HEK293 (cell line): ENCODE measurements at regions not wholly inside any gene's neighbourhood (a gene's known extent, or its start where the extent isn't known, plus 50 kb on each side); places are given as distances from the start of the nearest gene placed in this dataset.

Experiments used
- CTCF ChIA-PET: fragments of 350-600 bp; formaldehyde crosslinking; extraction: SDS; loops from one replicate; lab custom pipeline; 2021; ENCODE audit warnings: antibody characterized with exemption; lab: Yijun Ruan, JAX
- POLR2A ChIA-PET: fragments of 300-600 bp; formaldehyde crosslinking; extraction: SDS; loops from one replicate; lab custom pipeline; 2020; ENCODE audit warnings: antibody characterized with exemption, inconsistent platforms; lab: Yijun Ruan, JAX
- H3K27ac ChIP-seq: fragments of 200-500 bp; sonication (Bioruptor generic); 2 replicates; pipeline ENCODE4 v1.5.1; 2014; ENCODE audit warnings: low read depth, low read length, control low read depth, inconsistent platforms; ENCODE audit errors: extremely low read depth
- H3K36me3 ChIP-seq, 2 experiments: fragments of 200-500 bp in 1 of 2; sonication (Bioruptor generic) in 1 of 2; 1 replicate in 1 of 2; 2 replicates in 1 of 2; pipeline ENCODE4 v1.5.1; 2014 to 2017; ENCODE audit warnings: inconsistent platforms in 2 of 2, low read length in 2 of 2; ENCODE audit not compliant: control insufficient read depth in 2 of 2, insufficient read depth in 1 of 2
- H3K4me1 ChIP-seq: fragments of 200-500 bp; sonication (Bioruptor generic); 2 replicates; pipeline ENCODE4 v1.5.1; 2014; ENCODE audit warnings: mild to moderate bottlenecking, low read length, inconsistent platforms; ENCODE audit not compliant: control insufficient read depth, insufficient read depth
- H3K4me3 ChIP-seq: 2 replicates; pipeline ENCODE4 v1.5.1; 2011; ENCODE audit warnings: low read depth, mild to moderate bottlenecking, control low read depth, low read length, moderate library complexity
- H3K9me3 ChIP-seq: fragments of 200-500 bp; sonication (Bioruptor generic); 2 replicates; pipeline ENCODE4 v1.5.1; 2014; ENCODE audit warnings: low read depth, low read length, inconsistent platforms; ENCODE audit not compliant: control insufficient read depth, insufficient read depth
- KLF9 ChIP-seq: fragments of 450-650 bp; formaldehyde crosslinking; IDR thresholded peaks from 2 replicates; pipeline ENCODE4 v1.5.1; 2016; ENCODE audit warnings: missing biosample characterization, missing genetic modification characterization, low read depth
- MZF1 ChIP-seq: fragments of 450-650 bp; formaldehyde crosslinking; IDR thresholded peaks from 2 replicates; pipeline ENCODE4 v1.5.1; 2017; ENCODE audit warnings: missing biosample characterization, missing genetic modification characterization, borderline replicate concordance
- SP2 ChIP-seq: fragments of 450-650 bp; formaldehyde crosslinking; IDR thresholded peaks from 2 replicates; pipeline ENCODE4 v1.5.1; 2016; ENCODE audit warnings: missing biosample characterization, missing genetic modification characterization
- YY1 ChIP-seq: fragments of 450-650 bp; formaldehyde crosslinking; IDR thresholded peaks from 2 replicates; pipeline ENCODE4 v1.5.1; 2018; ENCODE audit warnings: missing biosample characterization, missing genetic modification characterization
- ZBTB7A ChIP-seq: fragments of 450-650 bp; formaldehyde crosslinking; IDR thresholded peaks from 2 replicates; pipeline ENCODE4 v1.5.1; 2016; ENCODE audit warnings: low read depth, missing biosample characterization, missing genetic modification characterization
- ZEB2 ChIP-seq: fragments of 450-650 bp; formaldehyde crosslinking; IDR thresholded peaks from 2 replicates; pipeline ENCODE4 v1.5.1; 2016; ENCODE audit warnings: missing biosample characterization, missing genetic modification characterization
- ZNF112 ChIP-seq: fragments of 450-650 bp; formaldehyde crosslinking; IDR thresholded peaks from 2 replicates; pipeline ENCODE4 v1.5.0; 2017; ENCODE audit warnings: missing biosample characterization, missing genetic modification characterization
- ZNF121 ChIP-seq: fragments of 450-650 bp; formaldehyde crosslinking; IDR thresholded peaks from 2 replicates; pipeline ENCODE4 v1.5.1; 2016; ENCODE audit warnings: missing biosample characterization, missing genetic modification characterization
- ZNF155 ChIP-seq: fragments of 450-650 bp; formaldehyde crosslinking; IDR thresholded peaks from 2 replicates; pipeline ENCODE4 v1.5.1; 2016; ENCODE audit warnings: missing biosample characterization, missing genetic modification characterization
- ZNF175 ChIP-seq: fragments of 450-650 bp; formaldehyde crosslinking; IDR thresholded peaks from 2 replicates; pipeline ENCODE4 v1.5.1; 2016; ENCODE audit warnings: missing biosample characterization, missing genetic modification characterization
- ZNF2 ChIP-seq: fragments of 450-650 bp; formaldehyde crosslinking; IDR thresholded peaks from 2 replicates; pipeline ENCODE4 v1.5.1; 2016; ENCODE audit warnings: missing biosample characterization, missing genetic modification characterization
- ZNF221 ChIP-seq: fragments of 450-650 bp; formaldehyde crosslinking; IDR thresholded peaks from 2 replicates; pipeline ENCODE4 v1.5.1; 2017; ENCODE audit warnings: missing biosample characterization, missing genetic modification characterization, borderline replicate concordance
- ZNF223 ChIP-seq: fragments of 450-650 bp; formaldehyde crosslinking; IDR thresholded peaks from 2 replicates; pipeline ENCODE4 v1.5.1; 2016; ENCODE audit warnings: missing biosample characterization, missing genetic modification characterization
- ZNF24 ChIP-seq: fragments of 450-650 bp; formaldehyde crosslinking; IDR thresholded peaks from 2 replicates; pipeline ENCODE4 v1.5.1; 2016; ENCODE audit warnings: missing biosample characterization, missing genetic modification characterization
- ZNF311 ChIP-seq: fragments of 450-650 bp; formaldehyde crosslinking; IDR thresholded peaks from 2 replicates; pipeline ENCODE4 v1.5.1; 2017; ENCODE audit warnings: missing biosample characterization, missing genetic modification characterization, borderline replicate concordance
- ZNF514 ChIP-seq: fragments of 450-650 bp; formaldehyde crosslinking; IDR thresholded peaks from 2 replicates; pipeline ENCODE4 v1.5.1; 2016; ENCODE audit warnings: missing biosample characterization, missing genetic modification characterization
- ZNF544 ChIP-seq: fragments of 450-650 bp; formaldehyde crosslinking; IDR thresholded peaks from 2 replicates; pipeline ENCODE4 v1.5.0; 2017; ENCODE audit warnings: missing biosample characterization, missing genetic modification characterization
- ZNF555 ChIP-seq: fragments of 450-650 bp; formaldehyde crosslinking; conservative IDR thresholded peaks from 2 replicates; pipeline ENCODE4 v1.5.1; 2017; ENCODE audit warnings: missing biosample characterization, mild to moderate bottlenecking, missing genetic modification characterization, inconsistent platforms
- ZNF596 ChIP-seq: fragments of 450-650 bp; IDR thresholded peaks from 2 replicates; pipeline ENCODE4 v1.5.0; 2018; ENCODE audit warnings: missing biosample characterization, mild to moderate bottlenecking, missing genetic modification characterization, moderate library complexity
- ZNF624 ChIP-seq: fragments of 450-650 bp; formaldehyde crosslinking; IDR thresholded peaks from 2 replicates; pipeline ENCODE4 v1.5.1; 2017; ENCODE audit warnings: missing biosample characterization, missing genetic modification characterization
- ZNF629 ChIP-seq: fragments of 450-650 bp; formaldehyde crosslinking; IDR thresholded peaks from 2 replicates; pipeline ENCODE4 v1.5.1; 2017; ENCODE audit warnings: missing biosample characterization, missing genetic modification characterization
- ZNF660 ChIP-seq: fragments of 450-650 bp; IDR thresholded peaks from 2 replicates; pipeline ENCODE4 v1.5.1; 2018; ENCODE audit warnings: missing biosample characterization, mild to moderate bottlenecking, missing genetic modification characterization
- TF ChIP-seq, protein P1 (sequence below): fragments of 450-650 bp; formaldehyde crosslinking; conservative IDR thresholded peaks from 2 replicates; pipeline ENCODE4 v1.5.1; 2016; ENCODE audit warnings: low read depth, missing biosample characterization, missing genetic modification characterization
- TF ChIP-seq, protein P2 (sequence below): fragments of 450-650 bp; formaldehyde crosslinking; IDR thresholded peaks from 2 replicates; pipeline ENCODE4 v1.5.1; 2016; ENCODE audit warnings: missing biosample characterization, missing genetic modification characterization
- TF ChIP-seq, protein P3 (sequence below): fragments of 450-650 bp; formaldehyde crosslinking; IDR thresholded peaks from 2 replicates; pipeline ENCODE4 v1.5.1; 2016; ENCODE audit warnings: missing biosample characterization, missing genetic modification characterization
- TF ChIP-seq, protein P4 (sequence below): fragments of 450-650 bp; formaldehyde crosslinking; IDR thresholded peaks from 2 replicates; pipeline ENCODE4 v1.5.1; 2016; ENCODE audit warnings: missing biosample characterization, missing genetic modification characterization

DNA sequence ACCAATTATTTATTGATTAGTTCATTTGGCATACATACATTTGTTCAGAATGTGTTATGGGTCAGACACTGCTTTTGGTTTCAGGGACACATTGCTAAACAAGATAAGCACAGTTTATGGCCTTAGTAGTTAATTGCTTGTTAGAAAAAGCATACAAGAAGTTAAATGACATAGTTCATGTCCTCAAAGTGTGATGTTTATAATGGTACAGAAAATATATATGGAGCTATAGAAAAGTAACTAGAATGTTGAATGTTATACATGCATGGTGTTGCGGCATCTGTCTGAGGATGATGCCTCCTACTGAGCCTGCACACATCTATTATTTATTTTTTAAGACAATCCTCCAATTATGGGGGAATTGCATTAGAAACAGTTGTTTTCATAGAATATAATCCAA is 1476.3 kb upstream of the PCDH7 start (continued):
- no peak for TF ChIP-seq ZNF624 (tag by site-specific recombination)
- no peak for TF ChIP-seq MZF1 (tag by site-specific recombination)
- no peak for TF ChIP-seq ZBTB7A (tag by site-specific recombination)
- TF ChIP-seq, all 188 proteins: peak for 0

DNA sequence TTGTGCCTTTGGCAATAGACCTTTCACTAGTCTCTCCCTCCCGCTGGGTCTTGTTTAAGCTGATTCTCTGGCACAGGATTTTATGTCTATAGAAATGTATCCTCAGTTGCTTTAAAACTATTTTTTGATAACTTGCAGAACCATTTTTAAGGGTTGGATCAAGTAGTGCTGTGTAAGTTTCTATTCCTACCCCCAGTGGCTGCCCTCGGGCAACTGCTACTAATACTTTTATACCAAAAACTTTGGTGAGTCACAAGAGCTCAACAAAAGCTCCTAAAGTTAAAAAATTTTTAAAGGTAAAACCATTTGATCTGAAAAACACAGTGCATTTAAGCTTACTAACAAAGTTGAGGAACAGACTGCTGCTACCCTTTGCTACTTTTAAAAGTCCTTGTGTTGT is 1460.6 kb upstream of the PCDH7 start:
- no peak overlapping the region for H3K4me3 ChIP-seq
- ChIA-PET CTCF (no interaction called here), POLR2A (no interaction called here)
- no peaks in the 10 kb centered on the region for H3K4me1 ChIP-seq
- H3K9me3 ChIP-seq, result no peaks in the 10 kb centered on the region
- no peaks in the 10 kb centered on the region for H3K36me3 ChIP-seq
- TF ChIP-seq ZNF223 (tag by site-specific recombination), result no peak
- no peak for TF ChIP-seq SP2 (tag by site-specific recombination)
- no peak for TF ChIP-seq ZNF24 (tag by site-specific recombination)
- no peak for TF ChIP-seq KLF9 (tag by site-specific recombination)
- TF ChIP-seq ZNF629 (tag by site-specific recombination), result no peak
- TF ChIP-seq ZNF311 (tag by site-specific recombination), result no peak
- no peak for TF ChIP-seq ZEB2
- no peak for TF ChIP-seq ZNF555 (tag by site-specific recombination)
- TF ChIP-seq, protein P1, sequence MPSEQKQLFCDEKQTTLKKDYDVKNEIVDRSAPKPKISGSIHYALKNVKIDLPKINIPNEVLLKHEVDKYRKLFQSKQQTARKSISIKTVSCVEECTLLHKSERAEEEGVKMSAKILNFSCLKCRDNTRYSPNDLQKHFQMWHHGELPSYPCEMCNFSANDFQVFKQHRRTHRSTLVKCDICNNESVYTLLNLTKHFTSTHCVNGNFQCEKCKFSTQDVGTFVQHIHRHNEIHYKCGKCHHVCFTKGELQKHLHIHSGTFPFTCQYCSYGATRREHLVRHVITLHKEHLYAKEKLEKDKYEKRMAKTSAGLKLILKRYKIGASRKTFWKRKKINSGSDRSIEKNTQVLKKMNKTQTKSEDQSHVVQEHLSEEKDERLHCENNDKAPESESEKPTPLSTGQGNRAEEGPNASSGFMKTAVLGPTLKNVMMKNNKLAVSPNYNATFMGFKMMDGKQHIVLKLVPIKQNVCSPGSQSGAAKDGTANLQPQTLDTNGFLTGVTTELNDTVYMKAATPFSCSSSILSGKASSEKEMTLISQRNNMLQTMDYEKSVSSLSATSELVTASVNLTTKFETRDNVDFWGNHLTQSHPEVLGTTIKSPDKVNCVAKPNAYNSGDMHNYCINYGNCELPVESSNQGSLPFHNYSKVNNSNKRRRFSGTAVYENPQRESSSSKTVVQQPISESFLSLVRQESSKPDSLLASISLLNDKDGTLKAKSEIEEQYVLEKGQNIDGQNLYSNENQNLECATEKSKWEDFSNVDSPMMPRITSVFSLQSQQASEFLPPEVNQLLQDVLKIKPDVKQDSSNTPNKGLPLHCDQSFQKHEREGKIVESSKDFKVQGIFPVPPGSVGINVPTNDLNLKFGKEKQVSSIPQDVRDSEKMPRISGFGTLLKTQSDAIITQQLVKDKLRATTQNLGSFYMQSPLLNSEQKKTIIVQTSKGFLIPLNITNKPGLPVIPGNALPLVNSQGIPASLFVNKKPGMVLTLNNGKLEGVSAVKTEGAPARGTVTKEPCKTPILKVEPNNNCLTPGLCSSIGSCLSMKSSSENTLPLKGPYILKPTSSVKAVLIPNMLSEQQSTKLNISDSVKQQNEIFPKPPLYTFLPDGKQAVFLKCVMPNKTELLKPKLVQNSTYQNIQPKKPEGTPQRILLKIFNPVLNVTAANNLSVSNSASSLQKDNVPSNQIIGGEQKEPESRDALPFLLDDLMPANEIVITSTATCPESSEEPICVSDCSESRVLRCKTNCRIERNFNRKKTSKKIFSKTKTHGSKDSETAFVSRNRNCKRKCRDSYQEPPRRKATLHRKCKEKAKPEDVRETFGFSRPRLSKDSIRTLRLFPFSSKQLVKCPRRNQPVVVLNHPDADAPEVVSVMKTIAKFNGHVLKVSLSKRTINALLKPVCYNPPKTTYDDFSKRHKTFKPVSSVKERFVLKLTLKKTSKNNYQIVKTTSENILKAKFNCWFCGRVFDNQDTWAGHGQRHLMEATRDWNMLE, result no peak
- TF ChIP-seq, protein P2, sequence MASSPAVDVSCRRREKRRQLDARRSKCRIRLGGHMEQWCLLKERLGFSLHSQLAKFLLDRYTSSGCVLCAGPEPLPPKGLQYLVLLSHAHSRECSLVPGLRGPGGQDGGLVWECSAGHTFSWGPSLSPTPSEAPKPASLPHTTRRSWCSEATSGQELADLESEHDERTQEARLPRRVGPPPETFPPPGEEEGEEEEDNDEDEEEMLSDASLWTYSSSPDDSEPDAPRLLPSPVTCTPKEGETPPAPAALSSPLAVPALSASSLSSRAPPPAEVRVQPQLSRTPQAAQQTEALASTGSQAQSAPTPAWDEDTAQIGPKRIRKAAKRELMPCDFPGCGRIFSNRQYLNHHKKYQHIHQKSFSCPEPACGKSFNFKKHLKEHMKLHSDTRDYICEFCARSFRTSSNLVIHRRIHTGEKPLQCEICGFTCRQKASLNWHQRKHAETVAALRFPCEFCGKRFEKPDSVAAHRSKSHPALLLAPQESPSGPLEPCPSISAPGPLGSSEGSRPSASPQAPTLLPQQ (tag by site-specific recombination), result no peak
- TF ChIP-seq ZNF624 (tag by site-specific recombination), result no peak
- TF ChIP-seq, protein P3, sequence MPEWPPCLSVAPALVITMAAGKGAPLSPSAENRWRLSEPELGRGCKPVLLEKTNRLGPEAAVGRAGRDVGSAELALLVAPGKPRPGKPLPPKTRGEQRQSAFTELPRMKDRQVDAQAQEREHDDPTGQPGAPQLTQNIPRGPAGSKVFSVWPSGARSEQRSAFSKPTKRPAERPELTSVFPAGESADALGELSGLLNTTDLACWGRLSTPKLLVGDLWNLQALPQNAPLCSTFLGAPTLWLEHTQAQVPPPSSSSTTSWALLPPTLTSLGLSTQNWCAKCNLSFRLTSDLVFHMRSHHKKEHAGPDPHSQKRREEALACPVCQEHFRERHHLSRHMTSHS (tag by site-specific recombination), result no peak
- H3K27ac ChIP-seq, result no peak overlapping the region

DNA sequence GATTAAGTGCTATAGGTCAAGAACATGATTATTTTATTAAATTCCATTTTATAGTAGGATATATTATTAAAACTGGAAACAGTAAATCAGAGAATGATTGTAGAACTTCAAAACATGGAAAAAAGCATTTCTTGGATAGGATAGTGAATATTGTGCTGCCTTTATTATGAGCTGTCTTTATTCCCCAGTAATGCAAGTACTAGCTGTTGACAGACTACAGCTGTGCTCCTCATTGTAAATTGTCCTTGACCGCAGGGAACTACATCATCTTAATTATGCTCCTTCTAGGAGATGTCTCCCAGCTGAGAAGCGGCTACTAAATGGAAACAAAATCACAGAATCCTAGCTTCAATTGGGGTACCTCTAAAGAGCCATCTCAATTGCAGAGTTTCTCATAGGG is 1457.2 kb upstream of the PCDH7 start:
- Histone ChIP-seq H3K4me3 (no peak overlapping the region), H3K4me1 (no peaks in the 10 kb centered on the region), H3K9me3 (no peaks in the 10 kb centered on the region), H3K36me3 (no peaks in the 10 kb centered on the region)
- ChIA-PET CTCF (no interaction called here), POLR2A (no interaction called here)
- TF ChIP-seq ZNF2 (tag by site-specific recombination) (no peak), ZNF544 (tag by site-specific recombination) (no peak), ZNF221 (no peak), ZNF660 (tag by site-specific recombination) (no peak), ZNF155 (no peak), YY1 (no peak), ZNF514 (tag by site-specific recombination) (no peak), ZNF121 (tag by site-specific recombination) (no peak), ZNF112 (tag by site-specific recombination) (no peak), ZNF175 (tag by site-specific recombination) (no peak), ZNF596 (no peak)
- TF ChIP-seq, protein P4, sequence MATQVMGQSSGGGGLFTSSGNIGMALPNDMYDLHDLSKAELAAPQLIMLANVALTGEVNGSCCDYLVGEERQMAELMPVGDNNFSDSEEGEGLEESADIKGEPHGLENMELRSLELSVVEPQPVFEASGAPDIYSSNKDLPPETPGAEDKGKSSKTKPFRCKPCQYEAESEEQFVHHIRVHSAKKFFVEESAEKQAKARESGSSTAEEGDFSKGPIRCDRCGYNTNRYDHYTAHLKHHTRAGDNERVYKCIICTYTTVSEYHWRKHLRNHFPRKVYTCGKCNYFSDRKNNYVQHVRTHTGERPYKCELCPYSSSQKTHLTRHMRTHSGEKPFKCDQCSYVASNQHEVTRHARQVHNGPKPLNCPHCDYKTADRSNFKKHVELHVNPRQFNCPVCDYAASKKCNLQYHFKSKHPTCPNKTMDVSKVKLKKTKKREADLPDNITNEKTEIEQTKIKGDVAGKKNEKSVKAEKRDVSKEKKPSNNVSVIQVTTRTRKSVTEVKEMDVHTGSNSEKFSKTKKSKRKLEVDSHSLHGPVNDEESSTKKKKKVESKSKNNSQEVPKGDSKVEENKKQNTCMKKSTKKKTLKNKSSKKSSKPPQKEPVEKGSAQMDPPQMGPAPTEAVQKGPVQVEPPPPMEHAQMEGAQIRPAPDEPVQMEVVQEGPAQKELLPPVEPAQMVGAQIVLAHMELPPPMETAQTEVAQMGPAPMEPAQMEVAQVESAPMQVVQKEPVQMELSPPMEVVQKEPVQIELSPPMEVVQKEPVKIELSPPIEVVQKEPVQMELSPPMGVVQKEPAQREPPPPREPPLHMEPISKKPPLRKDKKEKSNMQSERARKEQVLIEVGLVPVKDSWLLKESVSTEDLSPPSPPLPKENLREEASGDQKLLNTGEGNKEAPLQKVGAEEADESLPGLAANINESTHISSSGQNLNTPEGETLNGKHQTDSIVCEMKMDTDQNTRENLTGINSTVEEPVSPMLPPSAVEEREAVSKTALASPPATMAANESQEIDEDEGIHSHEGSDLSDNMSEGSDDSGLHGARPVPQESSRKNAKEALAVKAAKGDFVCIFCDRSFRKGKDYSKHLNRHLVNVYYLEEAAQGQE (tag by site-specific recombination), result no peak
- TF ChIP-seq, all 188 proteins: peak for 0
- H3K27ac ChIP-seq, result no peak overlapping the region
